ENCODE measurements at regions not wholly inside any gene's neighbourhood (a gene's known extent, or its start where the extent isn't known, plus 50 kb on each side); places are given as distances from the start of the nearest gene placed in this dataset.

- TF ChIP-seq CTCF (IDR thresholded peaks at IDR 0.05), result no peak
- no peak for TF ChIP-seq POLR2A (IDR thresholded peaks at IDR 0.05)
- no peak for TF ChIP-seq EP300 (IDR thresholded peaks at IDR 0.05)
These were observed 97.3 kb downstream of the NPAP1 start for GRCh38 chr15:24772686-24773373.

Data from ovary (tissue), 3 donors.